HepG2 (cell line): ENCODE measurements at regions not wholly inside any gene's neighbourhood (a gene's known extent, or its start where the extent isn't known, plus 50 kb on each side); places are given as distances from the start of the nearest gene placed in this dataset.

Experiments
- ATAC-seq: fragments of 200-7000 bp; cut with Tn5 transposase; 3 replicates; pipeline ENCODE4 v1.9.1; 2020; ENCODE audit warnings: mild to moderate bottlenecking, moderate library complexity
- BruUV-seq: library from RNA; stranded (reverse); fragments of 400-500 nt; replicated peaks from 2 replicates; lab custom pipeline; 2021; lab: Mats Ljungman, UMichigan
- CTCF ChIA-PET: fragments of 300-600 bp; formaldehyde crosslinking; extraction: SDS; loops from one replicate; lab custom pipeline; 2021; ENCODE audit warnings: low total read pairs, inconsistent platforms, low intra/inter-chr PET ratio; lab: Yijun Ruan, JAX
- POLR2A ChIA-PET: fragments of 350-600 bp; sonication (Branson Sonifier 250); formaldehyde crosslinking; loops from one replicate; lab custom pipeline; 2020; ENCODE audit warnings: antibody characterized with exemption, inconsistent platforms; lab: Yijun Ruan, JAX
- DNase-seq: peaks from one replicate; pipeline ENCODE4 v3.0.0-alpha.2; 2015; ENCODE audit warnings: low spot score
- FAIRE-seq: peaks from 3 replicates; lab custom pipeline; 2011; peaks lifted over from hg19 to GRCh38; lab: Jason Lieb, UNC
- H2AFZ ChIP-seq: one replicate; pipeline ENCODE4 v1.6.1; 2011; ENCODE audit warnings: low read length, inconsistent platforms
- H3K27ac ChIP-seq: fragments of 300-600 bp; 3 replicates; pipeline ENCODE4 v1.8.0; 2011; ENCODE audit warnings: mixed run types, mild to moderate bottlenecking, mixed read lengths, low read length, inconsistent platforms; ENCODE audit not compliant: insufficient read depth; ENCODE audit errors: extremely low read length
- H3K27me3 ChIP-seq, 2 experiments: fragments of 200-600 bp in 1 of 2; 2 replicates in 1 of 2; 3 replicates in 1 of 2; pipeline versions ENCODE4 v1.6.0 to v1.8.0; 2011; ENCODE audit warnings: low read length in 2 of 2, mild to moderate bottlenecking in 2 of 2, moderate library complexity in 2 of 2, inconsistent platforms in 1 of 2; ENCODE audit not compliant: insufficient read depth in 2 of 2, control insufficient read depth in 1 of 2
- H3K36me3 ChIP-seq, 2 experiments: fragments of 200-600 bp in 1 of 2; replicated peaks in 1 of 2; 2 replicates in 1 of 2; 3 replicates in 1 of 2; pipeline versions ENCODE4 v1.5.1 to v1.8.0; 2011; ENCODE audit warnings: low read length in 2 of 2, inconsistent platforms in 1 of 2; ENCODE audit not compliant: insufficient read depth in 2 of 2, control insufficient read depth in 1 of 2
- H3K4me1 ChIP-seq: 2 replicates; pipeline ENCODE4 v1.5.1; 2012; ENCODE audit warnings: low read length, inconsistent platforms; ENCODE audit not compliant: insufficient read depth
- H3K4me2 ChIP-seq: 2 replicates; pipeline ENCODE4 v1.6.0; 2011; ENCODE audit warnings: low read depth, low read length, inconsistent platforms
- H3K4me3 ChIP-seq, 3 experiments: fragments of 200-600 bp in 1 of 3; sonication (generic), shearing (Covaris generic) in 1 of 3; replicated peaks in 1 of 3; 2 replicates each; pipeline ENCODE4 v1.5.1; 2011 to 2016; ENCODE audit warnings: low read length in 3 of 3, inconsistent platforms in 2 of 3, low read depth in 2 of 3, mild to moderate bottlenecking in 2 of 3, control low read depth in 1 of 3, mixed read lengths in 1 of 3; ENCODE audit not compliant: insufficient read depth in 1 of 3
- H3K79me2 ChIP-seq: one replicate; pipeline ENCODE4 v1.6.1; 2011; ENCODE audit warnings: low read length, inconsistent platforms; ENCODE audit not compliant: insufficient read depth
- H3K9ac ChIP-seq: 2 replicates; pipeline ENCODE4 v1.6.0; 2011; ENCODE audit warnings: mild to moderate bottlenecking, low read depth, low read length, inconsistent platforms; ENCODE audit not compliant: insufficient read depth
- H3K9me3 ChIP-seq: 2 replicates; pipeline ENCODE4 v1.5.1; 2012; ENCODE audit warnings: mild to moderate bottlenecking, low read length
- H4K20me1 ChIP-seq: 2 replicates; pipeline ENCODE4 v1.6.0; 2011; ENCODE audit warnings: inconsistent platforms, mild to moderate bottlenecking, low read length, moderate library complexity; ENCODE audit not compliant: insufficient read depth
- CHD4 ChIP-seq: fragments of 200-600 bp; sonication (generic); IDR thresholded peaks from 2 replicates; pipeline ENCODE4 v1.7.0; 2017; ENCODE audit warnings: mild to moderate bottlenecking, low read length, borderline replicate concordance
- FUBP1 ChIP-seq: sonication (generic); formaldehyde crosslinking; IDR thresholded peaks from 2 replicates; pipeline ENCODE4 v1.5.1; 2020; ENCODE audit warnings: missing genetic modification reagents, mild to moderate bottlenecking, borderline replicate concordance
- HBP1 ChIP-seq: IDR thresholded peaks from 2 replicates; pipeline ENCODE4 v1.6.1; 2016; ENCODE audit warnings: low read depth, control low read depth
- HMGXB3 ChIP-seq: sonication (generic); formaldehyde crosslinking; IDR thresholded peaks from 2 replicates; pipeline ENCODE4 v1.4.0; 2020; ENCODE audit warnings: missing genetic modification reagents, borderline replicate concordance
- HNF4A ChIP-seq: sonication (generic); formaldehyde crosslinking; IDR thresholded peaks from 2 replicates; pipeline ENCODE4 v1.4.0; 2020; ENCODE audit warnings: missing genetic modification reagents
- KMT2B ChIP-seq: IDR thresholded peaks from 2 replicates; pipeline ENCODE4 v1.6.1; 2016; ENCODE audit warnings: missing genetic modification reagents, missing compliant biosample characterization
- MAX ChIP-seq: IDR thresholded peaks from 2 replicates; pipeline ENCODE4 v1.6.1; 2012; ENCODE audit warnings: inconsistent platforms
- MTA3 ChIP-seq: sonication (generic); formaldehyde crosslinking; IDR thresholded peaks from 2 replicates; pipeline ENCODE4 v1.4.0; 2020; ENCODE audit warnings: missing genetic modification reagents
- PAX8 ChIP-seq: sonication (generic); formaldehyde crosslinking; IDR thresholded peaks from 2 replicates; pipeline ENCODE4 v1.8.0; 2022; ENCODE audit warnings: mild to moderate bottlenecking, missing genetic modification reagents, borderline replicate concordance
- RXRB ChIP-seq: IDR thresholded peaks from 2 replicates; pipeline ENCODE4 v1.6.1; 2016; ENCODE audit warnings: borderline replicate concordance, missing genetic modification reagents, missing compliant biosample characterization
- ZFP41 ChIP-seq: sonication (generic); formaldehyde crosslinking; IDR thresholded peaks from 2 replicates; pipeline ENCODE4 v1.4.0; 2020; ENCODE audit warnings: mild to moderate bottlenecking, missing genetic modification reagents, borderline replicate concordance
- ZKSCAN1 ChIP-seq: fragments of 150-350 bp; IDR thresholded peaks from 2 replicates; pipeline ENCODE4 v1.6.1; 2014; ENCODE audit warnings: low read length
- ZNF326 ChIP-seq: sonication (generic); formaldehyde crosslinking; IDR thresholded peaks from 2 replicates; pipeline ENCODE4 v1.4.0; 2020; ENCODE audit warnings: missing genetic modification reagents, borderline replicate concordance
- ZNF501 ChIP-seq: sonication (generic); formaldehyde crosslinking; IDR thresholded peaks from 2 replicates; pipeline ENCODE4 v1.5.1; 2020; ENCODE audit warnings: mild to moderate bottlenecking, moderate library complexity, missing genetic modification reagents
- WGBS: methylation state at CpG from one replicate; pipeline ENCODE4 v1.1.6; 2017; ENCODE audit warnings: low lambda C conversion rate; 5-methylcytosine and 5-hydroxymethylcytosine counted together
- in situ Hi-C: cut with HindIII; loops from 2 replicates; pipeline ENCODE4 v1.10.0; 2017; ENCODE audit warnings: low pct_unique_long_range_greater_than_20kb; ENCODE audit not compliant: extremely low pct_ligation_motif_present
- intact Hi-C: fragments of 100-400 bp; cut with micrococcal nuclease; formaldehyde crosslinking; loops from one replicate; pipeline ENCODE4 v1.10.0; 2022; ENCODE audit not compliant: unreplicated experiment

GRCh38 chr3:72568083-72568482 lies 280.2 kb downstream of the SHQ1 start (continued):
- TF ChIP-seq HBP1 (CRISPR knock-in tag) (no peak), ZKSCAN1 (no peak), ZNF501 (CRISPR knock-in tag) (peak; percentile 58; the same call in 1 of the 2 replicates), ZNF326 (CRISPR knock-in tag) (no peak), FUBP1 (no peak), KMT2B (no peak), ZFP41 (CRISPR knock-in tag) (no peak)

- peak overlapping the region; percentile 14 for H3K27ac ChIP-seq
- POLR2A ChIA-PET, result interaction anchor here (1.3 kb wide), 1 partner anchor 23 kb away, joined by 4 read pairs; no protein-coding TSS in a partner anchor
- TF ChIP-seq HMGXB3 (CRISPR knock-in tag) (peak; percentile 4; the same call in 1 of the 2 replicates), MAX (peak; percentile 48; the same call in 1 of the 2 replicates), CHD4 (no peak), MTA3 (CRISPR knock-in tag) (no peak), PAX8 (CRISPR knock-in tag) (no peak), RXRB (CRISPR knock-in tag) (0 out of 2 replicates have a peak, but pooled peaks have one; percentile 12), HNF4A (peak; percentile 33; the same call in 1 of the 2 replicates)
These were observed 280.8 kb downstream of the SHQ1 start for GRCh38 chr3:72567474-72567873.

More at GRCh38 chr3:72567474-72567873, 280.8 kb downstream of the SHQ1 start:
- Histone ChIP-seq H3K9ac (no peak overlapping the region), H3K27me3 (no peaks in the 10 kb centered on the region), H3K4me3 (no peak overlapping the region; a peak in 2 of 6 replicates), H3K9me3 (no peaks in the 10 kb centered on the region; the same call in 1 of the 2 replicates), H3K79me2 (no peaks in the 10 kb centered on the region), H3K4me1 (peaks cover 83% of the 10 kb centered on the region), H3K36me3 (no peaks in the 10 kb centered on the region), H4K20me1 (no peaks in the 10 kb centered on the region), H3K4me2 (peak overlapping the region; percentile 82; the same call in 1 of the 2 replicates), H2AFZ (no peak overlapping the region)
- ATAC-seq (peak; percentile 30), DNase-seq (peak; percentile 51), FAIRE-seq (no peak)
- intact Hi-C loops (loop anchor here (5.0 kb wide), 1 partner anchor 120 kb away; the partner anchor contains the start of gene RYBP), in situ Hi-C loops (no loop called here)
- no TSS peak for BruUV-seq
- CTCF ChIA-PET, result no interaction called here
- 30% methylated on average over 2 of the region's 4 CpGs for WGBS
